GM12892 (cell line): ENCODE measurements at regions not wholly inside any gene's neighbourhood (a gene's known extent, or its start where the extent isn't known, plus 50 kb on each side); places are given as distances from the start of the nearest gene placed in this dataset.

Experiments
- DNase-seq: peaks from one replicate; pipeline ENCODE4 v3.0.0; 2011; ENCODE audit not compliant: insufficient read length
- FAIRE-seq: peaks from 2 replicates; lab custom pipeline; 2011; peaks lifted over from hg19 to GRCh38; lab: Jason Lieb, UNC
- POLR2A ChIP-seq: IDR thresholded peaks from 2 replicates; pipeline ENCODE4 v1.6.1; 2011; ENCODE audit warnings: low read depth, low read length, control low read depth
- POLR2AphosphoS5 ChIP-seq: IDR thresholded peaks from 2 replicates; pipeline ENCODE4 v1.6.1; 2011; ENCODE audit warnings: low read depth, low read length, control low read depth
- TAF1 ChIP-seq: IDR thresholded peaks from 2 replicates; pipeline ENCODE4 v1.6.1; 2011; ENCODE audit warnings: low read depth, mild to moderate bottlenecking, control low read depth, low read length, borderline replicate concordance

DNA sequence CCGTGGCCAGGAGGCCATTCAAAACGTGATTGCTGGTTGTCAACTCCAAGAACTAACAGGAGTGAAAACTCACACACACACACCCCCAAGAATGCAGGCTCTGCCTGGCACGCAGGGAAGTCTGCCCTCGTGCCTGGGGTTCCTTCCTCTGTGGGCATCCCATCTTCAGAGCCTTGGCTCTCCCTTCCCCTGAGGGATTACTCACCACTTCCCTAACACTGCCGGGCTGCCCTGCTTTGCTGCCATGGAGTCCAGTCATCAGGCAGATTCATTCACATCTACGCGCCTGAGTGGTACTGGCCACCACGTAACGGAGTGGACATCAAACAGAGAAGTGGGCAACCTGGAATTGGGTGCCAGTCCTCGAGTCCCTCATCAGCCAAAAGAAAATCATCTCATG is 120.7 kb upstream of the TMEM45B start:
- no peak for DNase-seq
- peak; percentile 82 for FAIRE-seq
- TF ChIP-seq POLR2AphosphoS5 (no peak), TAF1 (no peak), POLR2A (no peak)

GRCh38 chr11:129695571-129696308 is 119.9 kb upstream of the TMEM45B start:
- peak; percentile 78 for FAIRE-seq
- peak; percentile 33 for DNase-seq

DNA sequence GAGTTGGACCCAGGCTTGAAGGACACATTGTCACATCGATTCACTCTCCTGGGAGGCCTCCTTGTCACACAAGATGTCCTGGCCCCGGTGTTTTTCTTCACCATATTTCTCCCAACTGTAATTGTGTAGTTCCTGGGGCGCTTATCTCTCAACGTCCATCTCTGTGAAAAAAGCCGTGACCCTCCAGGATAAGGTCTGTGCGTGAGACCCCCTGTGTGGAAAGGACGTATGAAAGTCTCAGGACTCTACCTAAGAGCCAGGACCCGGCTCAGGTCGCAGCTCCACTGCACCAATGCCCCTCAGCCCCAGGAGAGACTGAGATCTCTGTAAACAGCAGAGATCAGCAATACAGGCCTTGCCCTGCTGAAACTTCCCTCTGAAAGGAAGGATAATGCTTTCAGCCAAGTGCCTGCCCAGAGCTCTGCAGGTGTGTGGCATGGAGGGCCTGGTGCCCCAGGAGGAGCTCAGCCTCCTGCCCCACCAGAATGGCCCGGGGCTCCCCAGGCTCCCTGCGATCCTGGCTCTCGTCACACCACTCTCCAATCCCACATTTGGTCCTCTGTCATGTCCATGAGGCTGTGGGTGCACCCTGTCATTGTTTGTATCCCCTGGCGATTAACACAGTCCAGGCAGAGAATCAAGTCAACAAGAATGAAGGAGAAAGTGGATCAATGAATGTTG is 119.2 kb upstream of the TMEM45B start:
- DNase-seq (no peak), FAIRE-seq (no peak)
- TF ChIP-seq POLR2AphosphoS5 (no peak), POLR2A (no peak), TAF1 (no peak)

More at GRCh38 chr11:129695571-129696308, 119.9 kb upstream of the TMEM45B start:
- TF ChIP-seq POLR2A (no peak), POLR2AphosphoS5 (no peak), TAF1 (no peak)

DNA sequence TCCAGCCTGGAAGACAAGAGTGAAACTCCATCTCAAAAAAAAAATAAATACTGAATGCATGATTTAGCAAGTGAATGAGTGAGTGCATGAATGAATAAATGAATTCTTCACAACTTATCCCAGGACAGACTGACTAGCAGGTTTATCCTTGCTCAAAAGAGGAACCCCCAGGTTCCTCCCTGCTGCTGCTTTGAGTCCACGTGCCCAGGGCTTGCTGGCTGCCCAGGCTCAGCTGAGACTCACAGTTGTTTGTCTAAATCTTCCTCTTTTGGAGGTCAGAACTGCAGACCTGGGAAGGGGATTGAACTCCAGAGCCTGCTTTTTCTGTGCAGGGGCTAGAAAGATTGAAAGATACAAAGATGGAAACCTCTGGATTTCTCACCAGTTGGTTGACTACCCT is 117.4 kb upstream of the TMEM45B start:
- TF ChIP-seq POLR2AphosphoS5 (no peak), TAF1 (no peak), POLR2A (no peak)
- no peak for FAIRE-seq
- DNase-seq: no peak

DNA sequence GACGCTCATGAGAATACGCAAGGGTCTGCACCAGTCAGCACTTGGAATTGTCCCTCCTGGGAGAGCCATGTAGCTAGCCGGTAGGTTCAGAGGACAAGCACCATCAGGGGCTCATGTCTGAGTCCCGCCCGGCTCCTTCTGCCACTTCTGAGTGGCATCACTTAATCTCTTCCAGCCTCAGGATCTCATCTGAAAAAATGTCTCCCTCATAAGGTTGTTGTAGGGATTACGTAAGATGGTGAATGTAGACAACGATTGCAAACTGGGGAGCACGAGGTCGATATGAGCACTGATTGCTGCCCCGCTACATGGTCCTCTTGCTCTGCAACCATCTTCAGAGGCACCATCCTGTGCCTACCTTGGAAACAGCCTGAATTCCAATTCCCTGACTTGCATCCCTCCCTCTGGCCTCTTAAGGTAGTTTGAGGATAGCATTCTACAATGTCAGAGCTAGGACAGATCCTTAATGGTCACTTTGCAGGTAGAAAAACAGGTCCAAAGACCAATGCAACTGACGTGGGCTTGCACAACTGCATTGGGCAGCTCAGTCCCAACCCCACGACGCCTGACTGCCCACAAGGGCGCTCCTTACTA is 115.8 kb upstream of the TMEM45B start:
- TF ChIP-seq POLR2AphosphoS5 (no peak), POLR2A (no peak), TAF1 (no peak)
- DNase-seq (no peak), FAIRE-seq (no peak)

- FAIRE-seq (no peak), DNase-seq (no peak)
- TF ChIP-seq POLR2A: no peak
- no peak for TF ChIP-seq POLR2AphosphoS5
- TF ChIP-seq TAF1: no peak
Observed at GRCh38 chr11:129700701-129701100, 114.9 kb upstream of the TMEM45B start.

DNA sequence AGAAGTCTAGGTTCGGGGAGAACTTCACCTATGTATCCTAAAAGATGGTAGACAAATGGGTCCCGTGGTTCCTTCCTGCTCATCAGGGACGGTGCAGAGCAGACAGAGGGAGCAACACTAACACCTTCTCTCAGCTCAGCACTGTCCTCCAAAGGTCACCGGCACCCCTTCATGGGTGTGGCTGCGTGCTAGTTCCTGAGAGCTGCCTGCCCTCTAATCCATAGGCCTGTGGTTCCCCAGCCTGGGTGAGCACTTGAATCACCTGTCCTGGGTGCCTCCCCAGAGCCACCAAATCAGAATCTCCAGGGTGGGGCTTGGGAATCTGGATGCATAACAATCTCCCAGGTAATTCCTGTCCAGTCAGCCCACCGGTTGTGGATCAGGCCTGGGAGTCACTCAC is 113.9 kb upstream of the TMEM45B start:
- FAIRE-seq: no peak
- TF ChIP-seq POLR2A: no peak
- TF ChIP-seq TAF1: no peak
- no peak for TF ChIP-seq POLR2AphosphoS5
- DNase-seq: no peak

GRCh38 chr11:129702410-129703398 is 112.9 kb upstream of the TMEM45B start:
- TF ChIP-seq POLR2A: no peak
- TF ChIP-seq TAF1: no peak
- TF ChIP-seq POLR2AphosphoS5: no peak
- no peak for FAIRE-seq
- no peak for DNase-seq

DNA sequence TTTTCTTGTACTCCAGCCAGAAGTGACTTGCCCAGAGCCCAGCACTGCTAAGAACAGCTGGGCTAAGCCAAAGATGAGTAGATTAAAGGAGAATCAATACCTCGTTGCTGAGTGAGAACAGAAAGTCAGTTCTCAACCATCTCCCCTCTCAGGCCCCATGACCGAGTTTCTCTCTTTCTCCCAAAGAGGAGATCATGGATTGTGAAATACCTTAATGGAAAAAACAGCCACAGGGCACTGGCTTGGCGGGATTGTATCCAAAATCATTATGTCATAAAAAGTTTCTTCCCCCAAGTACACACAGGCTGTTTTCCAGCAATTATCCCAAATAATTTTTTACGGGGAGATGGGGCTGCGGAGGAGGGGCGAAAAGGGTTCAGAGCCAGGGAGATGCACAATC is 111.8 kb upstream of the TMEM45B start:
- FAIRE-seq: no peak
- TF ChIP-seq POLR2AphosphoS5 (no peak), TAF1 (no peak), POLR2A (no peak)

DNA sequence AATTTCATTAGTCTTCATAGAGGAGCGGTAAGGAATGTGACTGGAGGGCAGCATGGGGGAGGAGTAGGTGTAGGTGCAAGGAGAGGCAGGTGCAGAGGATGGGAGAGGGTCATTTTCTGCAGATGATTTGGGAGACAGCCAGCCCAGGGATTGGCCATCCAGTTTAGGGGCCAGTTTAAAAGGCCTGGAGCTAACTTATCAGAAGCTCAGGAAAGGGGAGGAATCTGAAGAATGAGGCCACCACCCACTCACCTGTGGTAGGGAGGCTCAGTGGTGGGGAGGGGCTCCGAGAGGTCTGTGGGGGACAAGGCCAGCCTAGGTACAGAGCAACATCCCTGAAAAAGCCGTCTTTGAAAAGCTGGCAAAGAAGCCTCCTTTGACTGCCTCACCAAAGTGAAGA is 110.8 kb upstream of the TMEM45B start:
- TF ChIP-seq POLR2AphosphoS5 (no peak), TAF1 (no peak), POLR2A (no peak)
- FAIRE-seq: no peak
- DNase-seq: no peak

More for the DNA sequence above, 111.8 kb upstream of the TMEM45B start:
- DNase-seq: no peak

GRCh38 chr11:129705341-129705740 is 110.3 kb upstream of the TMEM45B start:
- TF ChIP-seq POLR2A (no peak), TAF1 (no peak)
- DNase-seq (no peak), FAIRE-seq (no peak)
